ENCODE measurements at regions not wholly inside any gene's neighbourhood (a gene's known extent, or its start where the extent isn't known, plus 50 kb on each side); places are given as distances from the start of the nearest gene placed in this dataset.
"Not testable (repeated sequence)": the region's sequence is repeated elsewhere in the genome, so short reads cannot be mapped to it uniquely, and the experiment has no call there.

DNA sequence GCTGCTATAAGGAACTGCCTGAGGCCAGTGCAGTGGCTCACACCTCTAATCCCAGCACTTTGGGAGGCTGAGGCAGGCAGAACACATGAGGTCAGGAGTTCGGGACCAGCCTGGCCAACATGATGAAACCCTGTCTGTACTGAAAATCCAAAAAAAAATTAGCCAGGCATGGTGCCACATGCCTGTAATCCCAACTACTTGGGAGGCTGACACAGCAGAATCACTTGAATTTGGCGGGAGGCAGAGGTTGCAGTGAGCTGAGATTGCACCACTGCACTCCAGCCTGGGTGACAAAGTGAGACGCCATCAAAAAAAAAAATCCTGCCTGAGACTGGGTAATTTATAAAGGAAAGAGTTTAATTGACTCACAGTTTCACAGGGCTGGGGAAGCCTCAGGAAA lies 247.1 kb upstream of the GHR start:
- TF ChIP-seq POLR2A (IDR thresholded peaks at IDR 0.05; ENCODE audit: low read depth, low read length); PAX5 (IDR thresholded peaks at IDR 0.05; ENCODE audit: insufficient read depth, low read length, severe bottlenecking); SPI1 (IDR thresholded peaks at IDR 0.05; ENCODE audit: low read depth, low read length): not testable (repeated sequence)

All from GM12891 (cell line).